Fibroblast of lung (primary cell): ENCODE measurements at regions not wholly inside any gene's neighbourhood (a gene's known extent, or its start where the extent isn't known, plus 50 kb on each side); places are given as distances from the start of the nearest gene placed in this dataset.

ENCODE experiments used
- DNase-seq, 2 donors: peaks; one replicate each; pipeline versions ENCODE4 v3.0.0 to v3.0.0-alpha.2; 2010; ENCODE audit warnings: low read depth in 2 of 2
- H2AFZ ChIP-seq: 2 replicates; pipeline ENCODE4 v1.5.1; 2012; ENCODE audit warnings: low read length, control low read depth, inconsistent platforms
- H3K27ac ChIP-seq: 2 replicates; pipeline ENCODE4 v1.5.1; 2011; ENCODE audit warnings: low read length, control low read depth; ENCODE audit not compliant: insufficient read depth
- H3K27me3 ChIP-seq: 2 replicates; pipeline ENCODE4 v1.5.1; 2011; ENCODE audit warnings: mild to moderate bottlenecking, low read length; ENCODE audit not compliant: control insufficient read depth, insufficient read depth
- H3K36me3 ChIP-seq: 2 replicates; pipeline ENCODE4 v1.5.1; 2011; ENCODE audit warnings: low read length; ENCODE audit not compliant: control insufficient read depth, insufficient read depth
- H3K4me1 ChIP-seq: 2 replicates; pipeline ENCODE4 v1.5.1; 2011; ENCODE audit warnings: low read length; ENCODE audit not compliant: control insufficient read depth, insufficient read depth; ENCODE audit errors: extremely low read depth
- H3K4me2 ChIP-seq: 2 replicates; pipeline ENCODE4 v1.5.1; 2011; ENCODE audit warnings: low read length, control low read depth; ENCODE audit not compliant: insufficient read depth; ENCODE audit errors: extremely low read depth
- H3K4me3 ChIP-seq, 4 experiments: fragments of 200-600 bp in 1 of 4; sonication (generic) in 1 of 4; replicated peaks in 1 of 4; 2 replicates each; pipeline ENCODE4 v1.5.1; 2011 to 2016; ENCODE audit warnings: low read length in 4 of 4, low read depth in 3 of 4, mild to moderate bottlenecking in 3 of 4, control low read depth in 2 of 4, inconsistent platforms in 1 of 4, mixed read lengths in 1 of 4; ENCODE audit not compliant: insufficient read depth in 1 of 4; ENCODE audit errors: control extremely low read depth in 1 of 4
- H3K79me2 ChIP-seq: 2 replicates; pipeline ENCODE4 v1.5.1; 2012; ENCODE audit warnings: mild to moderate bottlenecking, low read length, inconsistent platforms; ENCODE audit not compliant: control insufficient read depth, insufficient read depth
- H3K9ac ChIP-seq: 2 replicates; pipeline ENCODE4 v1.5.1; 2011; ENCODE audit warnings: mild to moderate bottlenecking, low read length, control low read depth; ENCODE audit not compliant: insufficient read depth
- H3K9me3 ChIP-seq: 2 replicates; pipeline ENCODE4 v1.5.1; 2012; ENCODE audit warnings: low read depth, low read length; ENCODE audit not compliant: control insufficient read depth, insufficient read depth
- H4K20me1 ChIP-seq: 2 replicates; pipeline ENCODE4 v1.5.1; 2011; ENCODE audit warnings: low read length; ENCODE audit not compliant: control insufficient read depth, insufficient read depth; ENCODE audit errors: extremely low read depth
- CTCF ChIP-seq, 2 donors: IDR thresholded peaks in 1 of 2; conservative IDR thresholded peaks in 1 of 2; 1 replicate in 1 of 2; 2 replicates in 1 of 2; pipeline ENCODE4 v1.5.1; 2011 to 2012; ENCODE audit warnings: low read length in 2 of 2, control low read depth in 1 of 2, inconsistent platforms in 1 of 2, low read depth in 1 of 2, mild to moderate bottlenecking in 1 of 2
- EZH2 ChIP-seq: IDR thresholded peaks from 2 replicates; pipeline ENCODE4 v1.5.1; 2012; ENCODE audit warnings: low read length, control low read depth, mild to moderate bottlenecking; ENCODE audit errors: missing control alignments

GRCh38 chr17:22145605-22146178, 453.4 kb downstream of the KCNJ18 start:
- Histone ChIP-seq H3K4me1 (no peaks in the 10 kb centered on the region), H3K4me3 (no peak overlapping the region), H3K36me3 (no peaks in the 10 kb centered on the region), H3K9ac (no peak overlapping the region), H3K27me3 (no peaks in the 10 kb centered on the region), H3K9me3 (no peaks in the 10 kb centered on the region), H3K27ac (no peak overlapping the region), H3K79me2 (no peaks in the 10 kb centered on the region), H4K20me1 (no peaks in the 10 kb centered on the region), H2AFZ (no peak overlapping the region), H3K4me2 (no peak overlapping the region)
- TF ChIP-seq EZH2, result no peak
- TF ChIP-seq CTCF (conservative IDR thresholded peaks at IDR 0.05 in 1 of 2, IDR thresholded peaks at IDR 0.05 in 1 of 2; ENCODE audit: low read depth in 1 of 2, low read length in 2 of 2), result no peak
- no peak for DNase-seq

GRCh38 chr17:22158364-22158763, 466.0 kb downstream of the KCNJ18 start:
- Histone ChIP-seq H4K20me1 (no peaks in the 10 kb centered on the region), H3K36me3 (no peaks in the 10 kb centered on the region), H3K4me1 (no peaks in the 10 kb centered on the region), H3K79me2 (no peaks in the 10 kb centered on the region), H3K4me3 (no peak overlapping the region), H3K27me3 (no peaks in the 10 kb centered on the region), H3K9me3 (no peaks in the 10 kb centered on the region), H3K27ac (no peak overlapping the region), H2AFZ (no peak overlapping the region), H3K9ac (no peak overlapping the region), H3K4me2 (no peak overlapping the region)
- TF ChIP-seq EZH2 (no peak), CTCF (conservative IDR thresholded peaks at IDR 0.05 in 1 of 2, IDR thresholded peaks at IDR 0.05 in 1 of 2; ENCODE audit: low read depth in 1 of 2, low read length in 2 of 2) (no peak)
- no peak for DNase-seq

GRCh38 chr17:22161376-22161775, 469.1 kb downstream of the KCNJ18 start:
- Histone ChIP-seq H3K4me1 (no peaks in the 10 kb centered on the region), H3K9me3 (no peaks in the 10 kb centered on the region), H3K27ac (no peak overlapping the region), H2AFZ (no peak overlapping the region), H3K36me3 (no peaks in the 10 kb centered on the region), H4K20me1 (no peaks in the 10 kb centered on the region), H3K27me3 (no peaks in the 10 kb centered on the region), H3K4me2 (no peak overlapping the region), H3K79me2 (no peaks in the 10 kb centered on the region), H3K4me3 (no peak overlapping the region), H3K9ac (no peak overlapping the region)
- DNase-seq, result no peak
- TF ChIP-seq EZH2 (no peak), CTCF (conservative IDR thresholded peaks at IDR 0.05 in 1 of 2, IDR thresholded peaks at IDR 0.05 in 1 of 2; ENCODE audit: low read depth in 1 of 2, low read length in 2 of 2) (no peak)
